ENCODE measurements at regions not wholly inside any gene's neighbourhood (a gene's known extent, or its start where the extent isn't known, plus 50 kb on each side); places are given as distances from the start of the nearest gene placed in this dataset.

DNA sequence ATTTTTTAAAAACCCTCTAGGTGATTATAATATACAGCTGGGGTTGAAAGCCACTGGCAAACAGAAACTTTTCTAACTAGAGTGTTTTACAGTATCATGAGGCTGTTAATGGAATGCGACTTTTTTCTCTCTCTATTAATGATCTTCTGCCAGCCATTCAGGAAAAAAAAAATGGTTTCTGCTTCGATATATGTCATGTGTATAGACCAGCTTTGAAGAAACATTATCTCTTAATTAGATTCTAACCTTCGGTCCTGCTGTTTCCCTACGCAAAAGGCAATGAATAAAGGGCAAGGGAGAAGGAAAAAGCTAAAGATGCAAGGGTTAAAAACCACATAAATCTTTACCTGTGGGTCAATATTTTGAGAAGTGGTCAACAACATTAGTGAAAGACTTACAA lies 1662.1 kb upstream of the TENM3 start:
- H2AK9ac ChIP-seq (replicated peaks; ENCODE audit: low read depth, low read length, poor library complexity), result no peak overlapping the region
- no peak overlapping the region for H3K9ac ChIP-seq (ENCODE audit: low read depth, low read length)
- no peak overlapping the region for H4K5ac ChIP-seq (ENCODE audit: low read depth, low read length)
- no peak overlapping the region for H3K14ac ChIP-seq (replicated peaks; ENCODE audit: low read depth, low read length)
- ChIA-PET CTCF (no interaction called here), POLR2A (ENCODE audit: unreplicated experiment) (no interaction called here)
- H2BK120ac ChIP-seq (ENCODE audit: low read depth, low read length), result no peak overlapping the region
- H3K79me1 ChIP-seq (ENCODE audit: low read depth in 1 of 2, low read length in 2 of 2), result no peaks in the 10 kb centered on the region
- in situ Hi-C loops (cut with MboI; ENCODE audit: low sequenced_read_pairs), result no loop called here
- WGBS, 2 experiments (ENCODE audit: extremely low coverage in 2 of 2, insufficient read length in 1 of 2), result no CpG with 5 or more reads among the region's 4 CpGs
- BruUV-seq (replicated peaks), result no TSS peak
- H3K23ac ChIP-seq (ENCODE audit: low read depth, low read length), result no peak overlapping the region
- H2AK5ac ChIP-seq (ENCODE audit: low read depth, low read length), result no peak overlapping the region
- H3K27me3 ChIP-seq (ENCODE audit: control insufficient read depth, insufficient read depth, low read length), result no peaks in the 10 kb centered on the region
- no peak overlapping the region for H3K27ac ChIP-seq (ENCODE audit: insufficient read depth, low read length)
- no peaks in the 10 kb centered on the region for H4K20me1 ChIP-seq (ENCODE audit: insufficient read depth, low read length)
- DNase-seq, result no peak
- no peak overlapping the region for H3K18ac ChIP-seq (ENCODE audit: low read depth, low read length)
- H3K36me3 ChIP-seq (ENCODE audit: control insufficient read depth, insufficient read depth, low read length), result no peaks in the 10 kb centered on the region
- dilution Hi-C loops (cut with HindIII; ENCODE audit: low sequenced_read_pairs, unreplicated experiment), result no loop called here
- H3K9me3 ChIP-seq (ENCODE audit: control insufficient read depth, insufficient read depth, low read length), result no peaks in the 10 kb centered on the region
- no peak overlapping the region for H3K56ac ChIP-seq (ENCODE audit: extremely low read depth, insufficient read depth, low read length)
- no peak overlapping the region for H2BK5ac ChIP-seq (ENCODE audit: low read depth, low read length, poor library complexity, severe bottlenecking)
- no peak overlapping the region for H2BK15ac ChIP-seq (ENCODE audit: low read depth, low read length)
- intact Hi-C loops (cut with micrococcal nuclease), result no loop called here
- TF ChIP-seq MAZ (IDR thresholded peaks at IDR 0.05; ENCODE audit: borderline replicate concordance, low read depth, low read length) (no peak), RFX5 (IDR thresholded peaks at IDR 0.05; ENCODE audit: low read depth, low read length) (no peak), MAFK (IDR thresholded peaks at IDR 0.05; ENCODE audit: low read depth, low read length) (no peak), RAD21 (IDR thresholded peaks at IDR 0.05; ENCODE audit: low read length) (no peak), MXI1 (IDR thresholded peaks at IDR 0.05; ENCODE audit: borderline replicate concordance, low read depth, low read length) (no peak), BHLHE40 (IDR thresholded peaks at IDR 0.05; ENCODE audit: low read depth, low read length) (no peak), CEBPB (IDR thresholded peaks at IDR 0.05; ENCODE audit: low read depth, low read length) (no peak), FOS (IDR thresholded peaks at IDR 0.05; ENCODE audit: low read depth, low read length) (no peak), CHD1 (IDR thresholded peaks at IDR 0.05; ENCODE audit: low read depth, low read length) (no peak), RCOR1 (IDR thresholded peaks at IDR 0.05; ENCODE audit: insufficient replicate concordance, low read length) (no peak), POLR2A (IDR thresholded peaks at IDR 0.05; ENCODE audit: low read depth, low read length) (no peak), NFE2L2 (IDR thresholded peaks at IDR 0.05; ENCODE audit: low read depth, low read length) (no peak)
- TF ChIP-seq, protein P1, sequence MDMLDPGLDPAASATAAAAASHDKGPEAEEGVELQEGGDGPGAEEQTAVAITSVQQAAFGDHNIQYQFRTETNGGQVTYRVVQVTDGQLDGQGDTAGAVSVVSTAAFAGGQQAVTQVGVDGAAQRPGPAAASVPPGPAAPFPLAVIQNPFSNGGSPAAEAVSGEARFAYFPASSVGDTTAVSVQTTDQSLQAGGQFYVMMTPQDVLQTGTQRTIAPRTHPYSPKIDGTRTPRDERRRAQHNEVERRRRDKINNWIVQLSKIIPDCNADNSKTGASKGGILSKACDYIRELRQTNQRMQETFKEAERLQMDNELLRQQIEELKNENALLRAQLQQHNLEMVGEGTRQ (IDR thresholded peaks at IDR 0.05; ENCODE audit: low read depth, low read length), result no peak
- TF ChIP-seq, protein P2, sequence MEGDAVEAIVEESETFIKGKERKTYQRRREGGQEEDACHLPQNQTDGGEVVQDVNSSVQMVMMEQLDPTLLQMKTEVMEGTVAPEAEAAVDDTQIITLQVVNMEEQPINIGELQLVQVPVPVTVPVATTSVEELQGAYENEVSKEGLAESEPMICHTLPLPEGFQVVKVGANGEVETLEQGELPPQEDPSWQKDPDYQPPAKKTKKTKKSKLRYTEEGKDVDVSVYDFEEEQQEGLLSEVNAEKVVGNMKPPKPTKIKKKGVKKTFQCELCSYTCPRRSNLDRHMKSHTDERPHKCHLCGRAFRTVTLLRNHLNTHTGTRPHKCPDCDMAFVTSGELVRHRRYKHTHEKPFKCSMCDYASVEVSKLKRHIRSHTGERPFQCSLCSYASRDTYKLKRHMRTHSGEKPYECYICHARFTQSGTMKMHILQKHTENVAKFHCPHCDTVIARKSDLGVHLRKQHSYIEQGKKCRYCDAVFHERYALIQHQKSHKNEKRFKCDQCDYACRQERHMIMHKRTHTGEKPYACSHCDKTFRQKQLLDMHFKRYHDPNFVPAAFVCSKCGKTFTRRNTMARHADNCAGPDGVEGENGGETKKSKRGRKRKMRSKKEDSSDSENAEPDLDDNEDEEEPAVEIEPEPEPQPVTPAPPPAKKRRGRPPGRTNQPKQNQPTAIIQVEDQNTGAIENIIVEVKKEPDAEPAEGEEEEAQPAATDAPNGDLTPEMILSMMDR (conservative IDR thresholded peaks at IDR 0.05; ENCODE audit: low read depth, low read length), result no peak
- no peaks in the 10 kb centered on the region for H3K9me1 ChIP-seq (ENCODE audit: insufficient read depth, low read length)
- H2AFZ ChIP-seq (replicated peaks; ENCODE audit: low read length, poor library complexity), result no peak overlapping the region
- no peak overlapping the region for H3K4ac ChIP-seq (ENCODE audit: low read depth, low read length)
- no peaks in the 10 kb centered on the region for H3K4me1 ChIP-seq (ENCODE audit: control insufficient read depth, insufficient read depth, low read length)
- no peak overlapping the region for H4K8ac ChIP-seq (ENCODE audit: low read depth in 2 of 2, low read length in 2 of 2)
- H3K4me2 ChIP-seq (ENCODE audit: low read depth, low read length), result no peak overlapping the region
- no peak for ATAC-seq (ENCODE audit: low read depth)
- no peak overlapping the region for H3K4me3 ChIP-seq (ENCODE audit: insufficient read depth, low read depth, low read length)
- no peak overlapping the region for H2BK20ac ChIP-seq (ENCODE audit: low read depth, low read length)
- no peak overlapping the region for H4K91ac ChIP-seq (ENCODE audit: insufficient read depth, low read depth, low read length)

All from IMR-90 (cell line).